ENCODE measurements at regions not wholly inside any gene's neighbourhood (a gene's known extent, or its start where the extent isn't known, plus 50 kb on each side); places are given as distances from the start of the nearest gene placed in this dataset.
"Not testable (repeated sequence)": the region's sequence is repeated elsewhere in the genome, so short reads cannot be mapped to it uniquely, and the experiment has no call there.

DNA sequence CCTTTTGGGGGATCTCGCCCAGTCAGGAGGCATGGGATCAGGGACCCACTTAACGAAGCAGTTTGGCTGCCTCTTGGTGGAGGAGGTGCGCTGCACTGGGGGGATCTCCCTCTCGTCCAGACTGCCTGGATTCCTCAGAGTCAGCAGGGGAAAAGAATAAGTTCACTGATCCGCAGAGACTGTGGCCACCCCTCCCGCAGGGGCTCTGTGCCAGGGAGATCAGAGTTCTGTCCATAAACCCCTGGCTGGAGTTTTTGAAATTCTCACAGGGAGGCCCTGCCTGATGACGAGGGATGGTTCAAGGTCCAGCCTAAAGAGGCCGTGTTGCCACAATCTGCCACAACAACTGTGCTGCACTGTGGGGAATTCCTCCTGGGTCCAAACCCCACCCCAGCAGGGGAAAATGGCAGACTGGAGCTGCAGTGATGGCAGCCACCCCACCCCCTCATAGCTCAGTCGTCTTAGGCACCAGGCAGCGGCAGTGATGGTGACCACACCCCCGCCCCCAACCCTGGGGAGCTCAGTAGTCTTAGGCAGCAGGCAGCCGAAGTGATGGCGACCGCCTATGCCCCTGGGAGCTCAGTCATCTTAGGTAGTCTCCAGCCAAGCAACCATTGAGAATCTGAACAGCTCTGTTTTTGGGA is 273.8 kb upstream of the USP25 start:
- TF ChIP-seq CTCF (IDR thresholded peaks at IDR 0.05; ENCODE audit: extremely low read depth, insufficient read depth, missing control alignments): no peak
- no peak for DNase-seq (ENCODE audit: low spot score)
- in situ Hi-C loops (cut with MboI; ENCODE audit: low pct_unique_long_range_greater_than_20kb, low sequenced_read_pairs, unreplicated experiment): no loop called here

DNA sequence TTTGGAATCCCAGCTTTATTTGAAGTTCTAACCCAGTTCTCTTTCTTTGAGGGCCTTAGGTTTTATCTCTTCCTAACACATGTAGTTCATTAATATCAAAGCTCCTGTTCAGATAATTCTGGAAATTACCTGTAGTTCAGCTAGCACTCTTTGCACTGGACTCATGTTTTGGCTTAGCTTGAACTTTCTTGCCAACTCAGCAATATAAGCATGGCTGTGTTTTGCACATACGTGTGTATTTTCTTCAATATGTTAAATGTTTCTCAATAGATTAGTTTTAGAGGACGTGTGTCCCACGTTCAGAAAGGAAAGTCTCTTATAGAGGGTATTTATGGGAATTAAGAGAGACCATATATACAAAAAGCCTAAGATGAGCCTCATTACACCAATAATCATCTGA is 271.8 kb upstream of the USP25 start:
- no peak for TF ChIP-seq CTCF (IDR thresholded peaks at IDR 0.05; ENCODE audit: extremely low read depth, insufficient read depth, missing control alignments)
- no peak for DNase-seq (ENCODE audit: low spot score)
- in situ Hi-C loops (cut with MboI; ENCODE audit: low pct_unique_long_range_greater_than_20kb, low sequenced_read_pairs, unreplicated experiment): no loop called here

- TF ChIP-seq CTCF (IDR thresholded peaks at IDR 0.05; ENCODE audit: extremely low read depth, insufficient read depth, missing control alignments): no peak
Observed at GRCh38 chr21:15462092-15462491, 267.7 kb upstream of the USP25 start.

GRCh38 chr21:15466329-15466728 is 263.5 kb upstream of the USP25 start:
- no peak for TF ChIP-seq CTCF (IDR thresholded peaks at IDR 0.05; ENCODE audit: extremely low read depth, insufficient read depth, missing control alignments)
- no peak for DNase-seq (ENCODE audit: low spot score)
- in situ Hi-C loops (cut with MboI; ENCODE audit: low pct_unique_long_range_greater_than_20kb, low sequenced_read_pairs, unreplicated experiment): no loop called here

More at GRCh38 chr21:15462092-15462491, 267.7 kb upstream of the USP25 start:
- in situ Hi-C loops (cut with MboI; ENCODE audit: low pct_unique_long_range_greater_than_20kb, low sequenced_read_pairs, unreplicated experiment): no loop called here
- no peak for DNase-seq (ENCODE audit: low spot score)

- in situ Hi-C loops (cut with MboI; ENCODE audit: low pct_unique_long_range_greater_than_20kb, low sequenced_read_pairs, unreplicated experiment): no loop called here
- no peak for TF ChIP-seq CTCF (IDR thresholded peaks at IDR 0.05; ENCODE audit: extremely low read depth, insufficient read depth, missing control alignments)
- no peak for DNase-seq (ENCODE audit: low spot score)
Observed at GRCh38 chr21:15468368-15468767, 261.4 kb upstream of the USP25 start.

GRCh38 chr21:15472108-15473040 is 257.4 kb upstream of the USP25 start:
- TF ChIP-seq CTCF (IDR thresholded peaks at IDR 0.05; ENCODE audit: extremely low read depth, insufficient read depth, missing control alignments): no peak
- in situ Hi-C loops (cut with MboI; ENCODE audit: low pct_unique_long_range_greater_than_20kb, low sequenced_read_pairs, unreplicated experiment): loop anchor here (10.0 kb wide), 1 partner anchor 1038 kb away; no protein-coding TSS in a partner anchor
- no peak for DNase-seq (ENCODE audit: low spot score)

- in situ Hi-C loops (cut with MboI; ENCODE audit: low pct_unique_long_range_greater_than_20kb, low sequenced_read_pairs, unreplicated experiment): loop anchor here (10.0 to 25.0 kb wide), 3 partner anchors 615 to 1043 kb away; no protein-coding TSS in a partner anchor
Observed at GRCh38 chr21:15477773-15478172, 252.0 kb upstream of the USP25 start.

More at GRCh38 chr21:15477773-15478172, 252.0 kb upstream of the USP25 start:
- not testable (repeated sequence) for DNase-seq (ENCODE audit: low spot score)
